HG02981 (cell line): ENCODE measurements at regions not wholly inside any gene's neighbourhood (a gene's known extent, or its start where the extent isn't known, plus 50 kb on each side); places are given as distances from the start of the nearest gene placed in this dataset.
"Not testable (repeated sequence)": the region's sequence is repeated elsewhere in the genome, so short reads cannot be mapped to it uniquely, and the experiment has no call there.

Experiments
- ATAC-seq: cut with Tn5 transposase; IDR thresholded peaks from one replicate; pipeline ENCODE4 v1.9.1; 2021; ENCODE audit warnings: mild to moderate bottlenecking, moderate library complexity; ENCODE audit not compliant: unreplicated experiment

DNA sequence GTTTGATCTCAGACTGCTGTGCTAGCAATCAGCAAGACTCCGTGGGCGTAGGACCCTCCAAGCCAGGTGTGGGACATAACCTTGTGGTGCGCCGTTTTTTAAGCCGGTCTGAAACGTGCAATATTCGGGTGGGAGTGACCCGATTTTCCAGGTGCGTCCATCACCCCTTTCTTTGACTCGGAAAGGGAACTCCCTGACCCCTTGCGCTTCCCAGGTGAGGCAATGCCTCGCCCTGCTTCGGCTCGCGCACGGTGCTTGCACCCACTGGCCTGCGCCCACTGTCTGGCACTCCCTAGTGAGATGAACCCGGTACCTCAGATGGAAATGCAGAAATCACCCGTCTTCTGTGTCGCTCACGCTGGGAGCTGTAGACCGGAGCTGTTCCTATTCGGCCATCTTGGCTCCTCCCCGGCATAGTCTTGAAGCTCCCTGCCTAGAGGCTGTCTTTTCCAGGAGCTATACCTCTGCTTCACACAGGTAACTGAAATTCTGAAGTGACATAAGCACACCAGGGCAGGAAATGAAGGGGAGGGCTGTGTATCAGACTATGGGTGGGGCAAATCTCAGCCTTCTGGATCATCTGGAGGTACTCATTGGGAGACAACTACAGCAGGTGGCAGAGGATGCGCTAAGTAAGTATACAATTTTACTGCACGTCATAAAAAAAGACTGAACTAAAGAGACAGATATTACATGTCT is 252.1 kb upstream of the POT1 start:
- ATAC-seq: not testable (repeated sequence)

DNA sequence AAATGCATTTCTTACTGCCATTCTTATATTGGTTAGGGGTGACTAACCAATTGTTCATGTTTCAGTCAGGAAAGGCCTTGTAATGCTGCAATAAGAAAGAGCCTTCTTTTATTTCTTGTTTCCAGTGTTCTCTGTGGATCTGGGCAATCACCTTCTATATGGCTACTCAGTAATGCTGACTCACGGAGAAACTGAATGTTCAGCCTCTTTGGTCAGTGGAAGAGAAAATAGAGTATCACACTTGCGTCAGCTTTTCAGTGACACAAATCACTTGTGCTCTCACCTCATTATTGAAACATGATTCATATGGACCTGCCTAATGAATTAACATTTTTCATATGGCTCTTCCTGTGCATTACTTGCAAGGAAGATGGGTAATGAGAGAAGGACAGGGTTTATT is 243.9 kb upstream of the POT1 start:
- ATAC-seq: no peak

DNA sequence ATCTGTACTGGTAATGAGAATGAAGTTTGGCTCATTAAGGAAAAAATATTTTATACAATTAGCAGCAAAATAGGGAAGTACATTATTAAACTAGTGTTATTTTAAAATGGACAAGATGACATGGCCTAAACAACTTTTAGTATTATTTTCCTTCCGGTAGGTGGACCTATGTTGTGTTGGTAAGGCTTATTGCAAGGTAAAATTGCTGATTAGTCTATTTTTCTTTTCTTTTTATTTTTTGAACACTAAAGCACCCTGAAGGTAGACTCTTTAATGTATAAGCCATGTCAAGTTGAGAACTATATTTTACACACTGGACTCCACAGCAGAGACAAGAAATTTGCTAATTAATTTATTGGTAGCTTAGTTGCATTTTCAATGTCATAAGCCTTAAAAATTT is 239.5 kb upstream of the POT1 start:
- ATAC-seq: no peak

DNA sequence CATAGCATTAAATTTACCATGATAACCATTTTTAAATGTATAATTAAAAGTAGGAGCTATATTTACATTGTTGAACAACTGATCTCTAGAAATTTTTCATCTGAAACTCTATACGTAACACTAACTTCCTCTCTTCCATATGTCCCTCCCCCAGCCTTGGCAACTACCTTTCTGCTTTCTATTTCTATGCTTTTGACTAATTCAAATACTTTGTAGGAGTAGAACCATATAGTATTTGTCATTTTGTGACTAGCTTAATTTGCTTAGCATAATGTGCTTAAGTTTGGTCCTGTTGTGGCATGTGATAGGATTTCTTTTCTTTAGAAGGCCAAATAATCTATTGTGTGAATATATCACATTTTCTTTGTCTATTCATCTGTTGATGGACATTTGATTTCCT is 225.3 kb upstream of the POT1 start:
- ATAC-seq: no peak

DNA sequence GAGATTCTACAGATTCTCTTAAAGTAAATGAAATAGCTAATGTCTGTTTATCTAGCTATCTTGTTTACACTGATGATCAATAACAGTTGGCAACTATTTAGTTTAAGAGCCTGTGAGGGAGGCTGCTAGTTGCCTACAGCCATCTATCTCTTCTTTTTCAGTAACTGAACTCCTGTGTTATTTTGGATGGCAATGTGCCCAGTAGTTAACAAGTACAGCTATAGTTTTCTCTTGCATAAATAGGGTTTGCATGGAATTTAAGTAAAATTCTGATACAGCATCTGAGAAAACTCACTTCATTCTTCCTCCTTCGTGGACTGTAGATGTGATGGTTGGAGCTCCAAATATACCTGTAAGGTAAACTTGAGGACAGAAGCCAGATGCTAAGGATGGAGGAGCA is 219.5 kb upstream of the POT1 start:
- no peak for ATAC-seq

DNA sequence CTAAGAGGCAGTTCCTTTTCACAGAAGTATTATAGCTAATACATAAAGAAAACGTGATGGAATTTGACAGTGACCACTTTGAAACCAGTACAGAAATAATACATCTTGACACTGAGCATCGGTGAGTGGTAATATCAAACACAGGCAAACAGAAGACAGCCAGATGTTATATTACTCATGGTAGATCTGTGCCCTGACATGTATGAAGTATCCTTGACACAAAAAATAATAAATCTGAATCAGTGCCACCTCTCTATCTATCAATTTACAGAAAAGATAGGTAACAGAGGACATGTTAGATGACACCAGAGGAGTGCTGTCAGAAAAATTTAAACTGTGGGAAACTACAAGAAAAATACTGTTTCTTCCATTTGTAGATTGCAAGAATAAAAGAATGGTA is 217.4 kb upstream of the POT1 start:
- ATAC-seq: no peak

DNA sequence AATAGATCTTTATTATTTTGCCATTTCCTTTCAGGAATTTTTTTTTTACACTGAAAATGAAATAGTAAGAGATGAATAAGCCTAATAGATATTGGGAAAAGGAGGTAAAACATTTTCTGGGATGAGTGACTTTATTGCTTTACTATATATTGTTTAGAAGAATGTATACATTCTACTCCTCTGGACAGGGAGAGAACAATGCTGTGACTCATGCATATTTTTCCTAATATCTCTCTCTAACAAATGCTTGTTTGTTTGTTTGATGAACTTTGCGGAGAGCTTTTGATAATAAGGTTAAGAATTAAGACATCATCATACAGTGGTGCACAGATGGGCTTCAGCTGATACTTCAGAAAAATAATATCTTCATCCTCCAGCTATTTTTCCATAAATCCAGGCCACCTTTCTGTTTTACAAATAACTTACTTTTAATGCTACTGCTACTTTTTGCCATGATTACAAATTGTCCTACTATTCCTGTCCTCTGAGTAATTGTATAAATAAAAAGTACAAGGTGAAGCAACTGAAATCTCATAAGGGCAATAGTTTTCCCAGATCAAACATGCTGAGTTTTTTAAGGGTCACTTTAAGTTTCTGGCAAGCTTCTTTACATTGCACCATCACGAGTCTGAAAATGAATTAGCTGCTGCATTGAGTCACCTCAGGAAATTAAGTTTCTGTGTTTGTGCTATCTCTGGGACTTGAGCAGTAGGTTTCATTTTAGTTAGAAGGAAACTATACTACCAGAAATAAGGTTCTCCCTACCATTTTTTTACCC is 207.3 kb upstream of the POT1 start:
- no peak for ATAC-seq

DNA sequence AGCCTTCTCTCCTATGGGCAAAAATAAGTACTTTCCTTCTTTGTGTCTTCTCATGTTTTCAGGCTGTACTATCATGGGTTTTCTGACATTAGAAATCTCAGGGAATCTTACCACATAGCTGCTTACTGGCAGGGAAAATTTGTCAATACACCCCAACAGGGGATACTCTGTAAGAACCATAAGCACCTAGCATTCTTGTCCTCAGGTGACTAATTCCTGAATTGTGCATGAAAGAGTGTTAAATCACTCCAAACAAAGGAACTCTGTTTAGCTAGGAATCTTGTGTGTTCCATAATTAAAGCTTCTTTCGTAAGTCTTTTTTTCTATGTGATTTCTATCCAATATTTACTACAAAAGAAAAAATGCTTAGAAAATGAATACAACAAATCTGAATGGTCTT is 206.7 kb upstream of the POT1 start:
- ATAC-seq: no peak

DNA sequence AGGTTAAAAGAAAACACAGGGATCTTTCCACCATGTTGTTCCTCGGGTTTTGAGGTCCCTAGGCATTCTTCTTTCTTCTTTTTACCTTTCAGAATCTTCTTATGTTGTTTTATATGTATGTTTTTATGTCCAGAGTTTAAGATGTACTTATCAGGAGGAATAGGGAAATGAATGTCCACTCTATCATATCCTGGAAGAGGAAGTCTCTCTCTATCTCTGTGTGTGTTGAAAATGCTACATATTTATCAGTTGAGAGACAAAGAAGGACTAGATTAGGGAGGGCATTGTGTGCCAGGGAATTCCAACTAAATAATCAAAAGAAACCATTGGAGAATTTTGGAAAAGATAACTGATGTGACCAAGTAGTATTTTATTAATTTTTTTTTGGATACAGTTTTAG is 200.5 kb upstream of the POT1 start:
- no peak for ATAC-seq

DNA sequence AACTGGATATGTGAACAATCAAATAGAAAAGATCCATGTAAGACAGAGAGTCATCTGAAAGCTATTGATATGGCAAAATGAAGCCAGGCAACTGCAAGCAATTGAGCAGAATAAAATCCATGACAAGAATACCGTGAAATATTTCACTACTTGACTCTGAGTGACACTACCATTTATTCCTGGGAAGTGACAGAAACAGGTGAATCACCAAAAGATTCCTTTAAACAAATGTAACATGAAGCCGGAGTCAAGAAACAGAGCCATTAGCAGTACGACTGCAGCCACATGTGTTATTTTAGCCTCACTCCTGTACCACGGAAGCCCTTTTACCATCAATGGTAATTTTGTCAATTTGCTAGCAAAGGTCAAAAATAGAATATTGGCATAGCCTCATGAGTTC is 197.7 kb upstream of the POT1 start:
- ATAC-seq: no peak

DNA sequence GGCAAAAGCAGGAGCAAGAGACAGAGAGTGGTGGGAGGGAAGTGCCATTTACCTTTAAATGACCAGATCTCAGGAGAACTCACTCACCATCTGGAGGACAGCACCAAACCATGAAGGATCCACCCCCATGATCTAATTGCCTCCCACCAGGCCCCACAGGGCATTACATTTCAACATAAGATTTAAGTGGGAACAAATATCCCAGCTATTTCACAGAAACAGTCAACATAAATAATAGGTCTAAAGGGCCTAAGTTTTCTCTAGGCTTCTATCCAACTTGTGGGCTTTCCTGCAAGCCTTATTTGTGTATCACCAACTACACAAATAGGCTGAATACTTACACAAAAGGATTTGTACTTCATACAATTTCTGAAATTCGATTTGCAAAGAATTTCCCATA is 196.8 kb upstream of the POT1 start:
- ATAC-seq: no peak

DNA sequence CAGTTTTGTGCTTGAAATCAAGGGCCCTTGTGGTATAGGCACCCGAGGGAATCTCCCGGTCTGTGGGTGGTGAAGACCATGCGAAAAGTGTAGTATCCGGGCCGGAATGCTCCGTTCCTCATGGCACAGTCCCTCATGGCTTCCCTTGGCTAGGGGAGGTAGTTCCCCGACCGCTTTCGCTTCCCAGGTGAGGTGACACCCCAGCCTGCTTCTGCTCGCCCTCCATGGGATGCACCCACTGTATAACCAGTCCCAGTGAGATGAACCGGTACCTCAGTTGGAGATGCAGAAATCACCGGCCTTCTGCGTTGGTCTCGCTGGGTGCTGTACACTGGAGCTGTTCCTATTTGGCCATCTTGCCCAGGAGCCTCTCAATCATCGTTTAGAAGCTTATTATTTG is 195.7 kb upstream of the POT1 start:
- ATAC-seq: no peak

DNA sequence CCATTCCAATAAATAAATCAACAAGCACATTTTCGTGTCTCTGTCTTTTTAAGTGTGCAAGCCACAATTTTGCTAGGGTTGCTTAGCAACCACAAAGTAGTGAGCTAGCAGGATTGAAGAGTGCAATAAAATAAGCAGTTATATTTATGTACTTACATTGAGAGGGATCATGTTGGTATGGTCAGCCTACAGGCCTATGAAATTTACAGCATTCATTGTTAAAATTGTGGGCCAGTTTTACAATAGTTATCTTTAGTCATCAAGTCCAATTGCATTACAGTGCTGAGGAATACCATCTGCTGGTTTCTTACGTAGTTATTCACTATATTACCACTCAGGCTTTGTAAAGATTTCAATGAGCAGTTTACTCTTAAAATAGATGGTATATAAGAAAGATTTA is 192.5 kb upstream of the POT1 start:
- ATAC-seq: no peak

DNA sequence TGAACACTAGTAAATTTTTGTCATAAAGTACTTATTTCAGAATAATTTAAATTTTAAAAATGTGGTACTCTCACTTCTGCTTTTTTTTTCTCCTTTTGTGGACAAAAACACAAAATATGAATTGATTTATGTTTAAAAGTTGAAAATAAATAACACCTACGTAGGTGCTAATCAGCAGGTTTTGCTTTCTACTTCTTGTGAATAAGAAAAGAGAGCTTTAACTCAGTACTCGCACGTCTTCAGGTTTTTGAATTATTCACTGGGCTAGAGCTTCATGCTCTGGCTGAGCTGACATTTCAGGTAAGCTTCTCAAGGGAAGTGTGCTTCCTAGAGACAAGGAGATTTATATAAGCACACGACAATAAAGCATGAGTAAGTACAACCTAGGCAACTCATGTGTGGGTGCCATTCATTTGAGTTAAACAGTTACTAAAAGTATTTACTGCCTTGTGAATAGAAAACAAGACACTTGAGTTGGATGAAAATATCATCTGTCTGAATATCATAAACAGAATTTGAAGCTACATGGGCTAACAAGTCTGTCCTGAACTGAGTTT is 190.0 kb upstream of the POT1 start:
- ATAC-seq: no peak

DNA sequence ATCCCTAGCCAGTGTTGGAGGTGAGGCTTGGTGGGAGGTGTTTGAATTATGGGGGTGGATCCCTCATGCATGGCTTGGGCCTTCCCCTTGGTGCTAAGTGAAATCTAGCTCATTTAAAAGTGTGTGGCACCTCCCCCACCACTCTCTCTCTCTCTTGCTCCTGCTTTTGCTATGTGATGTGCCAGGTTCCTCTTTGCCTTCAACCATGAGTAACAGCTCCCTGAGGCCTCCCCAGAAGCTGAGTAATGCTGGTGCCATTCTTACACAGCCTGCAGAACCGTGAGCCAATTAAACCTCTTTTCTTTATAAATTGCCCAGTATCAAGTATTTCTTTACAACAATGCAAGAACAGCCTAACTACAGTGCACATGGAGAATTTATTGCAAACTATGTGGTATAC is 188.8 kb upstream of the POT1 start:
- ATAC-seq: no peak

DNA sequence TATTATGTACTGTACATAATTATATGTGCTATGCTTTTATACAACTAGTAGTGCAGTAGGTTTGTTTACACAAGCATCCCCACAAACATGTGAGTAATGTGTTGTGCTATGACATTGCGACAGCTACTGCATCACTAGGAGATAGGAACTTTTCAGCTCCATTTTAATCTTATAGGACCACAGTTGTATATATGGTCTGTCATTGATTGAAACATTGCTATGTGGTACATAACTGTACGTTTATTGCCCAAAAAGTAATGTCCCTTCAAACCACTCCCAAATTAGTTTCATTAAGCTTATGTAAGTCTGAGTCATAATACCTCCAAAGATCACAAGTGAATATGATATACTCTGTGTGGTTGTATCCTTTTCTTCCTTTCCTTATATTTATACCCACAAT is 183.2 kb upstream of the POT1 start:
- no peak for ATAC-seq

DNA sequence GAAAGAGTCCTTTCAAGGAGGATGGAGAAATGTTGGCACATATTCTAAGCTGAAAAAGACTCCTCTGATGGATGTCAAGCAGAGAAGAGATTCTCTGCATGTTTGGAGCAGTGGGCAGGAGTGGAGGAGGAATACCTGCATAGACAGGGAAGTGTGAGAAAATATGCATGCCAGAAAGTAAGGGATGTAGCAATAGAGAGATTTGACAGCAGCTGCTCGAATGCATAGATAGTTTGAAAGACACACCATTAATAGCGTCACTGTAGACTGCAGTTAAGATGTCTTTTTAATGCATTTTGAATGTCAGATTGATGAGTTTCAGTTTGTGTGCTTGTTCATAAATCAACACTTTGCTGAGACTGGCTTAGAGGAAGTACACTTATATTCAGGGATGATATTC is 169.9 kb upstream of the POT1 start:
- no peak for ATAC-seq

DNA sequence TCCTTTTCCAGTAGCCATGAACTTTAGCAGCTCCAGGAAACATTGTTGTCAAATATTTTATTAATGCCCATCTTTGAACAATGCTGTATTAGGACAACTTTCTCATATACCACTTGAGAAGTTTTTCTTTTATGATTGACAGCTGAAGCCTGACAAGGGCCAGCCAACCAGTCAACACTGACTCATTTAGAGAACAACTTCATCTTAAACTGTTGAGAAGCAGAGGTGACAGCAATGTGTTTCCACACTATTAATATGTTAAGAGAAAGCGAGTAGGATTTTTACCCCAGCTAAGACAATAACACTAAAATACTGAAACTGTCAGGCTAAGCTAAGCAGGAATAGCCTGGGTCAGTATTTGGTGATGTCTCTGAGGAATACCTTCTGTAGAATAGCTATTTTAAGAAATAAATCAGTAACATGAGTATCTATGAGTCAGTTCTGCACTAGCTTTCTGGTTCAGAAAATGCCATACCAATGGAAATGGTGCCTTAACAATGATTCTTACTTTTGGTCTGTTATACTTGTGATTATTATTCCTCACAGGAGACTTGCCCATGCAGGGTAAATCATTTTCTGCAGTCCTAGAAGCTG is 168.8 kb upstream of the POT1 start:
- peak; percentile 91 for ATAC-seq

DNA sequence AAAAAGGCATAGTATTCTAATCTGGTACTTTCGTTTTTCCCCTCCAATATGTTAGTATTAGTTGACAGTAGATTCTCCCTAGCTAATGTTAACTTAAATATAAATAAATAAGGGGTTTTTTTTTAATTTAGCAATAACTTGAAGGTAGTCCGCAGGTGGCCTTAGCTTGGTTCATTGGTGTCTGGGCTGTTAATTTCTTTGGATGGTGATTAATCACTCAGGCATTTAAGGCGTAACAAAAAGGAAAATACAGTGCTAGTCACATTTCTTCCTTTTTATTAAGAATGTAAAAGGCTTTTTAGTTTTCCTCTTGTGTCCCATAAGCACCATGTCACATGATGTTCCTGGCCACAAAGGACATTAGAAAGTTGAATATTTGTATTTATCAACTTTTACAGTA is 161.0 kb upstream of the POT1 start:
- no peak for ATAC-seq

DNA sequence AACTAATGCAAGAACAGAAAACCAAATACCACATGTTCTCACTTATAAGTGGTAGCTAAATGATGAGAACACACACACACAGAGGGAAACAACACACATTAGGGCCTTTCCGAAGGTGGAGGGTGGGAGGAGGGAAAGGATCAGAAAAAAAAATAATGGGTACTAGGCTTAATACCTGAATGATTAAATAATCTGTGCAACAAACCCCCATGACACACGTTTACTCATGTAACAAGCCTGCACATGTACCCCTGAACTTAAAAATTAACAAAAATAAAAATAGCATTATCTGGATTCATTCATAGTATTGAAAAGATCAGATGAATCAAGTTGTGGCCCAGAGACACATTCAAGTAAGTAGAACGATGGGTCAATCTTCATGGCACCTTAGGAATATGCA is 159.5 kb upstream of the POT1 start:
- ATAC-seq: no peak

DNA sequence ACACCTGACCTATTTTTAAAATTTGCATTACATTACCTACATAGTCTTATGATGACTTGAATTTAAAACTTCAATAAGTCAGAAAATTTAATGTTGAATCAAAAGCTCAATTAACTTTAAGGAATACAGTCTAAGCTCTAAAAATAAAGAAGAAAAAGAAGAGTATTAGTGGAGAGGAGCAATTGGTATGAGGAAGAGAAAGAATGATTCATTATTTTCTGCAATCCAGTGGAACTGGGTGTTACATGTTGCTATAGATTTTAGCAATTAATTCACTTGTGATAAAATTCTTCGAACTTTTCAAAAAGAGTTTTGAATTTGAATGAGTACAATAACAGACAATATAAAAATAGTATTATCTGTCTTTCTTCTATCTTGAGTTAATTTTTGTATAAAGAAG is 158.9 kb upstream of the POT1 start:
- ATAC-seq: no peak

DNA sequence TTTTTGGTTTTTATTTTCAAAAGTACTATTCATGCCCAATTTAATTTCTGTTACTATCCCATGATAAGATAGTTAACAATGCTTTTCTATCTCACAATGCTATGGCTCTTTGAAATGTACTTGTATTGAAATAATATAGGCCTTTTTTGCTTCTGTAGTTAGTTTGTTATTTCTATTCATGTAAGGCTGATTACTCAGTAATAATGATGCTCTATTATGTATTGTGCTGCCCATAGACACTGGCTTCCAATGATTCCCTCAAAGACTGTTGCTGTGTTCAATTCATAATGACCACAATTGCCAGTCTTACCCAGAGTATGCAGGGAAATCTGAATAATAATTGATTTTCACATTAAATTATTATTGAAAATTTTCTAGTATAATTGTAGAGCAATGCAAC is 155.5 kb upstream of the POT1 start:
- ATAC-seq: no peak
